NCI-H2107 (cell line): ENCODE measurements at regions not wholly inside any gene's neighbourhood (a gene's known extent, or its start where the extent isn't known, plus 50 kb on each side); places are given as distances from the start of the nearest gene placed in this dataset.
"Not testable (repeated sequence)": the region's sequence is repeated elsewhere in the genome, so short reads cannot be mapped to it uniquely, and the experiment has no call there.

Experiments
- DNase-seq: peaks from one replicate; lab custom pipeline; 2025; lab: John Stamatoyannopoulos, UW

GRCh38 chr6:99802396-99803031 lies 191.5 kb downstream of the MCHR2 start:
- DNase-seq = no peak

GRCh38 chr6:99808992-99809391 lies 185.0 kb downstream of the MCHR2 start:
- no peak for DNase-seq

GRCh38 chr6:99810295-99810694 lies 183.7 kb downstream of the MCHR2 start:
- DNase-seq = no peak

DNA sequence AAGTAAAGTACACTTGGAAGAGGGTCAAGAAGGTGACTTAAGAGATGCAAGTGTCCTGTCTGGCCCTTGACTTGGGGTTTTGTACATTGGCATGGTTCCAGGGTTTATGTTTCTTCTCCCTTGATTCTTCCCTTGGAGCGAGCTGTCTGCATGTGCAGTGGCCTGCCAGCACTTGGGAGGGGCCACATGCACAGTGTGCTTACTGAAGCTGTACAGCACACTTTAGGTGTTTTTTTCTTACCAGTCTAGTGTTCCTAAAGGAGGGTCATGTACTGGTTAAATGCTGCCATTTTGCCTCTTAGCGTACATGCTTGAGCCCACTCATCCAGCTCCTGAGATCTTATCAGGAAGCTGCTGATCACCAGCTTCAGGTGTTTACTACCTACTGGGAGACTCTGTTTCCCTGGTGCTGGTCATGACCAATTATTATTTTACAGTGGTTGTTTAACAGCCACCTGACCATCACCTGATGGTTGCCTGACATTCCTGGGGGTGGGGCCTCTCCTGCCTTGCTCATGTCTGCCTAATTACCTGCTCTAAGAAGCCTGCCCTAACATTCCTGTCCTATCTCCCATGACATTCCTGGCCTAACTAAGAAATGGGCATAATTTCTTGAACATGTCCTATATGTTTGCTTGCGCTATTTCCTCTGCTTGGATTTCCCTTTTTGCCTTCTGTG lies 182.9 kb downstream of the MCHR2 start:
- DNase-seq = no peak

GRCh38 chr6:99811636-99812035 lies 182.4 kb downstream of the MCHR2 start:
- no peak for DNase-seq

GRCh38 chr6:99813565-99813964 lies 180.5 kb downstream of the MCHR2 start:
- DNase-seq = no peak

DNA sequence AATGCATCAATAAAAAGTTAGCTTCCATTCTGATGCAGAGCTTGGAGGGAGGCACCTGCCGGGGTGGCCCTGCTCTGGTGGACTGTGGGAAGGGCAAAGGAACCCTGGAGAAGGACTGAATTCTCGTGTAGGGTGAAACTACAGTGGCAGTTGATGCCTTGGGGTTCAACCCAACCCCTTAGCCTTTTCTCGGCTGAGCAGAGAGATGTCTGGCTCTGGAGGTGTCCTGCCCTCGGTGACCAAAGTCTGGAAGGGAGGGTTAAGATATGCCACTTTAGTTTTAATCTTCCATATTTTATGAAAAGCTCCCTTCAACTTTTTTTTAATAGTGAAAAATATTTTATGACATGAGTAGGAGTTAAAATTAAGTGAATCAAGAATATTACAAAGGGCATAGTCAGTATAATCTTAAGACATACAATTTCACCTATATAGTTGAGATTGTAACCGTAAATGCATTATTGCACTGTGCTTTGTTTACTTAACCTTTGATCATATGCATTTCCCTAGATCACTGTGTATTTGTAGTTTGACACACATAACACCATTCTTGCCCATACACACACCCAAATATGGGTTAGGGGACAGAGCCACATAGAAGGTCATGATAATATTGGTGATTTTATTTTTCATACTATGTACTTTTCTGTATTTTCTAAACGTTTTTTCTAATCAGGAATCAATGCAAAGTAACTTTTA lies 179.6 kb downstream of the MCHR2 start:
- DNase-seq = no peak

- DNase-seq = no peak
These were observed 177.2 kb downstream of the MCHR2 start for GRCh38 chr6:99816795-99817194.

DNA sequence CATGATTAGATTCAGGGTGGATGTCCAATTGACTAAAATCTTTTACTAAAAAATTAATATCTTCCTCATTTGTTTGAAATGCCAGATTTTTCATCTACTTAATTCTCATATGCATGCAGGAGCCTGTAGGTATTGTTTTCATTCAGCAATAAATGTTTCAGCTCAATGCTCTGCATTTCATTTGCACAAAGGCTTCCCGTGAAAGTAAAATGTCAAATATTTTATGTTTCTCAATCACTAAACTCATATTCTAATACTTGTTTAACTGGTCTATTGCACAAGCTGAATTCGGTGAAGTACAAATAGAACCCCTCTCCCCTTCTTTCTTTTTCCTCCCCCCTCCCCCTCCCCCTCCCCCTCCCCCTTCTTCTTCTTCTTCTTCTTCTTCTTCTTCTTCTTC lies 175.9 kb downstream of the MCHR2 start:
- no peak for DNase-seq

GRCh38 chr6:99819853-99820252 lies 174.2 kb downstream of the MCHR2 start:
- DNase-seq = no peak

- no peak for DNase-seq
These were observed 172.9 kb downstream of the MCHR2 start for GRCh38 chr6:99821164-99821563.

- no peak for DNase-seq
These were observed 171.1 kb downstream of the MCHR2 start for GRCh38 chr6:99822741-99823512.

GRCh38 chr6:99823513-99824235 lies 170.3 kb downstream of the MCHR2 start:
- DNase-seq = not testable (repeated sequence)

GRCh38 chr6:99833034-99833433 lies 161.0 kb downstream of the MCHR2 start:
- DNase-seq = no peak

DNA sequence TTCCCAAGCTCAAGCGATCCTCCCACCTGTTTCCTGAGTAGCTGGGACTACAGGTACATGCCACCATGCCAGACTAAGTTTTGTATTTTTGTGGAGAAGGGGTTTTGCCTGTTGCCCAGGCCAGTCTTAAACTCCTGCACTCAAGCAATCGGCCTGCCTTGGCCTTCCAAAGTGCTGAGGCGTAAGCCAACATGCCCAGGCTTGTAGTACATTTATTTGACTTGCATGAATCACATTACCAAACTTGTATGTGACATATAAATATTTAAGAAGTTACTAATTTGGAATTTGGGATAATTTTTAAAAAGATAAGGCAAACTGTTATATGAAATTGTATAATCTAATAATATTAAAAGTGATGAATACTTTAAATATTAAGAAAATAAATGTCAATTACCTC lies 157.6 kb downstream of the MCHR2 start:
- no peak for DNase-seq

- no peak for DNase-seq
These were observed 155.4 kb downstream of the MCHR2 start for GRCh38 chr6:99838607-99839006.

DNA sequence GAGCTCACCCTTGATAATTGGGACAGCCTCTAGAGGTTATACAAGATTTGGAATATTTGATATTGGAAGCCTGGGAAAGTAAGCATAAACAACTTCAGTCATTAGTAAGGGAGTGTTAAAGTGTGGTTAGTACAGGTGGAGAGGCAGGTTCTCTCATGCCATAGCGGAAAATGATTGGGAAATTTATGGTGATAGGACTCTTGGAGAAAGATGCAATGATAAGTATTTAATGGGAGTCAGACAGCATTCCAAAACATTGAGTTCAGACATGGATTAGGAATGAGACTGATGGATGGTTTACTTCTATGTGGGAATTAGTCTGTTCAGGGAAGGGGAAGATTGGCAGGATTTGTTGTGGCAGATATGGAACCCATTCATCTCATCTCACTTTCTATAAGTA lies 152.7 kb downstream of the MCHR2 start:
- no peak for DNase-seq

DNA sequence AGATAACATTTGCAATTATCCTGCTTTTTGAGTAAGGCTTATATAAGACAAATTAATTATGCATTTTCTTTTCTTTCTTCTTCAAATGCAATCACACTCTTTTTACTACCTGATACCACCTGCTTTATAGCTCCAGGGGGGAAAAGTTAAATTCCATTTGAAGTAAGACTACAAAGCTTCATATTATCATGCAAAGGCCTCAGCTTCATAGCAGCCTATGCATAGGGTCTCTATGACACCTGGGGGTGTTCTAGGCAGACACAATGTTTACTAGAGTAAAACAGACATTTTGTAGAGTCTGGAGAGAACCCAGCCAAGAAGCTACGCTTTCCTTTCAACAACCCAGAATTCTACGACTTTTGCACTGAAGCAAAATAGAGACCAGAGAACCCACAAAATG lies 148.0 kb downstream of the MCHR2 start:
- DNase-seq = no peak

- DNase-seq = no peak
These were observed 143.2 kb downstream of the MCHR2 start for GRCh38 chr6:99850841-99851240.

DNA sequence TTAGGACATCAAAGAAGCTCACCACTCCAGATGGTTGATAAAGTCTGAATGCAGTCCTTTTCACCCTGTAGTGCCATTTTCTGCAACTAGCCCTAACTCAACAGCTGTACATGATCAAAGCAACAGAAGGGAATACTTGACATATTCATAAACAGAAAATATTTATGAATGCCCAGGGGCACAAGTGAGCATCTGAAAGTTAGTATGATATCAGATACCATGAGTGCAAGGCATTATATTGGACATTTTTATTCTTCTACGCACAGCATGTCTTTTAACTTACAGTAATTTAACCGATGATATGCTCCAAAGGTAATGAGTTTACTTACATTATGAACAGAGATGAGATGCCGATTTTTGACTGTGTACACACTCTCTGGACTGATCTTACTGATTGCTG lies 142.0 kb downstream of the MCHR2 start:
- DNase-seq = no peak

DNA sequence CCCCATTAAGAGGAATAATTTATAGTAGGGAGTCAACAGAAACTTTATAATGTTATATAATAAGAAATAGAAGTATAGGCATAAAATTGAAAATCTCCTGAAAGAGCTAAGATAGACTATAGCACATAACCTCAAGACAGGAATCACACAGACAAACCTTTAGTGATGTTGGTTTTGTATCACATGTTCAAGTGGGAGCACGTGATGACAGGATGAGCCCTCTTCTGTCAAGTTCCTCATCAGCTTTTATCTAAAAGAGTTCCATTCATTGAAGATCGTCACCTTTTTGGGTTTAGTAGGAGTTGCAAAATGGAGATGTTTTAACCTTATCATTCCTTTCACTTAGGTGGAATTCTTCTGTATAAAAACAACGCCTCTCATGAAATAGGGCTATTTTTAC lies 127.0 kb downstream of the MCHR2 start:
- DNase-seq = no peak
